GM13977 (cell line): ENCODE measurements at regions not wholly inside any gene's neighbourhood (a gene's known extent, or its start where the extent isn't known, plus 50 kb on each side); places are given as distances from the start of the nearest gene placed in this dataset.

ENCODE experiments used
- DNase-seq: peaks from one replicate; pipeline ENCODE4 v3.0.0; 2012; ENCODE audit warnings: low spot score
- in situ Hi-C: fragments of 300-500 bp; cut with MboI; formaldehyde crosslinking; loops from one replicate; pipeline ENCODE4 v1.12.0; 2022; ENCODE audit warnings: low sequenced_read_pairs, low pct_unique_long_range_greater_than_20kb, mixed read lengths, inconsistent platforms; ENCODE audit not compliant: unreplicated experiment
- TF ChIP-seq, protein P1 (sequence below): IDR thresholded peaks from 2 replicates; pipeline ENCODE4 v1.5.1; 2012; ENCODE audit warnings: mild to moderate bottlenecking, control low read depth; ENCODE audit not compliant: insufficient read depth; ENCODE audit errors: extremely low read depth, missing control alignments

DNA sequence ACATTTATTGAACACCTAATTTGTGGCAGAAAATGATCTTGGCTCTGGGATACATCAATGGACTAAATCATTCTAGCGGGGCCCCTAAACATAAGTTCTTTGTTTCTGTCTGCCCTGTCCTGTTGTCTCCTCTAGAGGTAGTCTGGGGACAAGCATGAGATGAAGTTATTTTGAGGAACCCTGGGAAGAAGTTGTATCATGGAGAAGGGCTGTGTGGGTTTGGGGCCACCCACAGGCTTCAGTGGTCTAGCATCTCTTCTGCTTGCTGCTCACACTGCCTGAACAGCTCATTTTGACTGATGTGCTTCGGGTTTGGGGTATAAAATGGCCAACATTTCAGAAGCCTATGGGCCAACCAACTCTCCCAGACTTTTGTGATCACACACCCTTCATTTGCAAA is 50.3 kb upstream of the OSBPL11 start:
- in situ Hi-C loops: no loop called here
- no peak for DNase-seq
- TF ChIP-seq, protein P1, sequence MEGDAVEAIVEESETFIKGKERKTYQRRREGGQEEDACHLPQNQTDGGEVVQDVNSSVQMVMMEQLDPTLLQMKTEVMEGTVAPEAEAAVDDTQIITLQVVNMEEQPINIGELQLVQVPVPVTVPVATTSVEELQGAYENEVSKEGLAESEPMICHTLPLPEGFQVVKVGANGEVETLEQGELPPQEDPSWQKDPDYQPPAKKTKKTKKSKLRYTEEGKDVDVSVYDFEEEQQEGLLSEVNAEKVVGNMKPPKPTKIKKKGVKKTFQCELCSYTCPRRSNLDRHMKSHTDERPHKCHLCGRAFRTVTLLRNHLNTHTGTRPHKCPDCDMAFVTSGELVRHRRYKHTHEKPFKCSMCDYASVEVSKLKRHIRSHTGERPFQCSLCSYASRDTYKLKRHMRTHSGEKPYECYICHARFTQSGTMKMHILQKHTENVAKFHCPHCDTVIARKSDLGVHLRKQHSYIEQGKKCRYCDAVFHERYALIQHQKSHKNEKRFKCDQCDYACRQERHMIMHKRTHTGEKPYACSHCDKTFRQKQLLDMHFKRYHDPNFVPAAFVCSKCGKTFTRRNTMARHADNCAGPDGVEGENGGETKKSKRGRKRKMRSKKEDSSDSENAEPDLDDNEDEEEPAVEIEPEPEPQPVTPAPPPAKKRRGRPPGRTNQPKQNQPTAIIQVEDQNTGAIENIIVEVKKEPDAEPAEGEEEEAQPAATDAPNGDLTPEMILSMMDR: no peak

DNA sequence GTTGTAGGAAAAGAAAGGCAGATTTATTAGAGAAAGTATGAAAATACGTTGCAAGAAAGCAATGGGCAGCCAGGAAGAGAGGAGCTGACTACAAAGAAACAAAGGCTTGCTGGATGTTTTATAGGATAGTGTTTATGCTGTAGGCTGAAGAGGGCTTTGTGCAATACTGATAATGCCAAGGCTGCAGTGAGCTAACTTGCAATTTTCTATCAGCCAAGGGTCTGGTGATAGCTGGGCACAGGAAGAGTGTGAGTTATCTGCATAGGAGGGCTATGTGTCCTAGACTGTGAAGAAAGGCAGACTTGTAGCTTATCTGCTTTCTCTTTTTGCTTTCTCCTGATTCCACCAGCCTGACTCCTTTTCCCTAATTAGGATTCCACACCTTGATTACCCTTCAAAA is 51.3 kb upstream of the OSBPL11 start:
- in situ Hi-C loops: no loop called here
- TF ChIP-seq, protein P1: no peak
- no peak for DNase-seq

DNA sequence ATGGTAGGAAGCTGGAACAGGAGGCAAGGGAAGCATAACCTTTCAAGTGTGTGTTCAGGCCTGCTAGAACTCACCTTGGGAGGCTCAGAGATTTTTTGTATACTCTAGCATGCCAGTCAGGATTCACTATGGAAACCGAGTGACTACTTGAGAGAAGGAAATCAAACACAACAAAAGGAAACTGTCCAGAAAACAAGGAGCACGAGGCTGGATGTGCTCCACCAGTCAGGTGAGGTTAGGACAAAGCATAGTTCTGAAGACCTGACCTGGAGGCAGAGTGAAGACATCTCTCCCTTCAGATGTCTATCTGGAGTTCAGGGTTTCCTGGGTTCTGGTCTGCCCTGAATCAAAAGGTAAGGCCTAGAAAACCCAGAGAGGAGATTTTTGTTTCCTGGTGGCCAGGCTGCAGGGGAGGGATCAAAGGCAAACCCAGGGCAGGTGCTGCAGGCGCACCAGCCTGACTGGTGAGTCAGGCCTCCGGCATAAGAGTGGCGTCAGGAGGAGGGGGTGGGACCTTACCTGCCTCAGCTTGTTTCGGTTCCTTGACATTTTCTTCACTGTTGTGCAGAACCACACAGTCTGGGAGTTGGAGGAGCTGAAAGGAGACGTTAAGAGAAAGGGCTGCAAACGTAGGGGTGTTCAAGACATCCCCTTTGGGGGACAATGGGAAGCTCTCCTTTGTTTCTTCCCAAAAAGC is 52.2 kb upstream of the OSBPL11 start:
- TF ChIP-seq, protein P1: no peak
- in situ Hi-C loops: no loop called here
- DNase-seq: no peak

DNA sequence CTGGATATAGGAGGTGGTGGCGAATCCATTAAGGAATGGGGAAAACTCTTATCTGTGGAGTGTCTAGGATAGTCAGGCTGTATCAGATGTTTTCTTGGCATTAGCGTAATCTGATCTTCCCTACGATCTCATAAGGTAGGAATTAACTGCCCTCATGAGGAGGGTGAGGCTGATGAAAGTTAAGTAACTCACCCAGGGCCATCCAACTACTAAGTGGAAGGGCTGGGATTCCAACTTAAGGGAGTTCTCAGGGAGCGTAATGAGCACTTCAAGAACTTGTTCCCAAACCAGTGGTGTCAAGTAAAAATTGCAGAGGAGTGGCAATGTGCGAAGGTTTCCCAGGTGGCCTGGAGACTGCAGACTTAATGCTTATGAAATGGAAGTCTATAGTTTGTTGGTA is 55.9 kb upstream of the OSBPL11 start:
- TF ChIP-seq, protein P1: no peak
- no peak for DNase-seq
- in situ Hi-C loops: no loop called here

DNA sequence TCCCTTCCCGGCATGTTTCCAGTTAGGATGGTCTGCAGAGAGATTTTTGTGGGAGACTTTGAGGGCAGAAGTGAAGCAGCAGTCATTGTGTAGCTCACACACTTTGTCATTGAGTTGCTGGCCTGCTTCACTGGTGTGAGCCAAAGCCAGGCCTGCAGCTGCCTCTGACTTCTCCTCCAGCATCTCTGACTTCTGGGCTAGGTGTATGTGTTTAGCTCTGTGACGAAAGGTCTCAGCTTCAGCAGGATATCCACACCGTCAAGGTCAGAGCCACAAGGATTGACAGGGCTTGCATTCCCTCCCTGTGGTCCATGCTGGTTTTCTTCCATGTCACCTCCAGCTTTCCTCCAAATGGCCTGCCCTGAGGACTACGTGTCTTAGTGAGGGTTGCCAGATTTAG is 57.1 kb upstream of the OSBPL11 start:
- no peak for DNase-seq
- in situ Hi-C loops: no loop called here
- TF ChIP-seq, protein P1: no peak

DNA sequence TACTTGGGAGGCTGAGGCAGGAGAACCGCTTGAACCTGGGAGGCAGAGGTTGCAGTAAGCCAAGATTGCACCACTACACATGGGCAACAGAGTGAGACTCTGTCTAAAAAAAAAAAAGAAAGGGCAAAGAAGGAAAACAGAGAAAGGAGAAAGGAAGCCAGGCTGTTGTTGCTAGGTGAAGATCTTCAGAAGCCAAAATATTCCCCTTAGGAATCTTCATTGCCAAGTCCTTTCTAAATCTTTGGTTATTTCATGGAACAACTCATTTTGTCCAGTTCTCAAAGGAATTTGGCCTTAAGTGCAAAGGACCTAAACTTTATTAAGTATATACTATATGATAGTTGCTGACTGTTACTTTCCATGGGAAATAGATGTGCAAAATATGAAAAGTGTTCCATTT is 59.2 kb upstream of the OSBPL11 start:
- in situ Hi-C loops: no loop called here
- TF ChIP-seq, protein P1: no peak
- DNase-seq: no peak
